Fibroblast of skin of left biceps (primary cell): ENCODE measurements at regions not wholly inside any gene's neighbourhood (a gene's known extent, or its start where the extent isn't known, plus 50 kb on each side); places are given as distances from the start of the nearest gene placed in this dataset.

Experiments used
- DNase-seq, 2 experiments: peaks; one replicate each; pipeline ENCODE4 v3.0.0-alpha.2; 2013; ENCODE audit warnings: low read depth in 2 of 2

GRCh38 chr3:116767726-116768125, 58.1 kb downstream of the TUSC7 start:
- DNase-seq, result no peak

- peak; percentile 42 to 46 for DNase-seq
Measured at GRCh38 chr3:116770815-116771450, 61.4 kb downstream of the TUSC7 start.

GRCh38 chr3:116776880-116777785, 67.6 kb downstream of the TUSC7 start:
- DNase-seq, result no peak

- no peak for DNase-seq
Measured at GRCh38 chr3:116785226-116785625, 75.6 kb downstream of the TUSC7 start.

GRCh38 chr3:116802651-116803050, 93.1 kb downstream of the TUSC7 start:
- no peak for DNase-seq

- DNase-seq, result no peak
Measured at GRCh38 chr3:116806351-116806750, 96.8 kb downstream of the TUSC7 start.

GRCh38 chr3:116808725-116809124, 99.1 kb downstream of the TUSC7 start:
- DNase-seq, result no peak

- DNase-seq, result no peak
Measured at GRCh38 chr3:116809208-116809607, 99.6 kb downstream of the TUSC7 start.

- no peak for DNase-seq
Measured at GRCh38 chr3:116811754-116812153, 102.2 kb downstream of the TUSC7 start.

GRCh38 chr3:116812949-116813348, 103.4 kb downstream of the TUSC7 start:
- DNase-seq, result no peak

- no peak for DNase-seq
Measured at GRCh38 chr3:116815321-116815720, 105.7 kb downstream of the TUSC7 start.

- peak in 1 of 2 experiments; percentile 5 for DNase-seq
Measured at GRCh38 chr3:116815831-116816588, 106.4 kb downstream of the TUSC7 start.

- DNase-seq, result no peak
Measured at GRCh38 chr3:116821371-116821770, 111.8 kb downstream of the TUSC7 start.

- peak in 1 of 2 experiments; percentile 4 for DNase-seq
Measured at GRCh38 chr3:116824208-116824607, 114.6 kb downstream of the TUSC7 start.

GRCh38 chr3:116833202-116833601, 123.6 kb downstream of the TUSC7 start:
- DNase-seq, result no peak

- DNase-seq, result no peak
Measured at GRCh38 chr3:116834816-116835215, 125.2 kb downstream of the TUSC7 start.

GRCh38 chr3:116835658-116836057, 126.1 kb downstream of the TUSC7 start:
- DNase-seq, result no peak

GRCh38 chr3:116836286-116836685, 126.7 kb downstream of the TUSC7 start:
- peak; percentile 51 to 55 for DNase-seq

GRCh38 chr3:116837483-116837882, 127.9 kb downstream of the TUSC7 start:
- DNase-seq, result no peak

- no peak for DNase-seq
Measured at GRCh38 chr3:116841003-116841735, 131.6 kb downstream of the TUSC7 start.

GRCh38 chr3:116842254-116842957, 132.8 kb downstream of the TUSC7 start:
- no peak for DNase-seq
